KMS-11 (cell line): ENCODE measurements at regions not wholly inside any gene's neighbourhood (a gene's known extent, or its start where the extent isn't known, plus 50 kb on each side); places are given as distances from the start of the nearest gene placed in this dataset.

ENCODE experiments used
- H2AFZ ChIP-seq: fragments of 200-600 bp; sonication (generic); 2 replicates; pipeline ENCODE4 v1.6.1; 2016; ENCODE audit warnings: antibody characterized with exemption, mixed run types, low read depth
- H3K27ac ChIP-seq: fragments of 200-600 bp; sonication (generic); 2 replicates; pipeline ENCODE4 v1.6.1; 2016; ENCODE audit warnings: mild to moderate bottlenecking, mixed run types
- H3K27me3 ChIP-seq: fragments of 200-600 bp; sonication (generic); 2 replicates; pipeline ENCODE4 v1.6.1; 2017; ENCODE audit warnings: mild to moderate bottlenecking, low read depth, mixed run types, moderate library complexity; ENCODE audit not compliant: insufficient read depth
- H3K36me3 ChIP-seq: fragments of 200-600 bp; sonication (generic); 2 replicates; pipeline ENCODE4 v1.6.1; 2017; ENCODE audit warnings: mild to moderate bottlenecking, mixed run types; ENCODE audit not compliant: insufficient read depth
- H3K4me1 ChIP-seq: fragments of 200-600 bp; sonication (generic); 2 replicates; pipeline ENCODE4 v1.6.1; 2016; ENCODE audit warnings: mild to moderate bottlenecking, low read depth, mixed run types; ENCODE audit not compliant: poor library complexity, severe bottlenecking
- H3K4me2 ChIP-seq: fragments of 200-600 bp; sonication (generic); 2 replicates; pipeline ENCODE4 v1.7.0; 2016; ENCODE audit warnings: mild to moderate bottlenecking, mixed run types
- H3K4me3 ChIP-seq: fragments of 200-600 bp; sonication (generic); IDR thresholded peaks from 2 replicates; pipeline ENCODE4 v1.6.1; 2017; ENCODE audit warnings: low read depth, low read length, mixed read lengths; ENCODE audit not compliant: insufficient read depth
- H3K79me2 ChIP-seq: fragments of 200-600 bp; sonication (generic); 2 replicates; pipeline ENCODE4 v1.6.1; 2016; ENCODE audit warnings: low read depth, mixed run types; ENCODE audit not compliant: insufficient read depth
- H3K9ac ChIP-seq: fragments of 200-600 bp; sonication (generic); 2 replicates; pipeline ENCODE4 v1.6.1; 2016; ENCODE audit warnings: mild to moderate bottlenecking, mixed run types
- H4K20me1 ChIP-seq: fragments of 200-600 bp; sonication (generic); 2 replicates; pipeline ENCODE4 v1.6.1; 2016; ENCODE audit warnings: mild to moderate bottlenecking, mixed run types; ENCODE audit not compliant: insufficient read depth
- CTCF ChIP-seq: fragments of 200-600 bp; sonication (generic); conservative IDR thresholded peaks from 2 replicates; pipeline ENCODE4 v1.6.1; 2017; ENCODE audit warnings: low read depth, mild to moderate bottlenecking, antibody characterized with exemption, low read length, moderate library complexity, mixed read lengths

DNA sequence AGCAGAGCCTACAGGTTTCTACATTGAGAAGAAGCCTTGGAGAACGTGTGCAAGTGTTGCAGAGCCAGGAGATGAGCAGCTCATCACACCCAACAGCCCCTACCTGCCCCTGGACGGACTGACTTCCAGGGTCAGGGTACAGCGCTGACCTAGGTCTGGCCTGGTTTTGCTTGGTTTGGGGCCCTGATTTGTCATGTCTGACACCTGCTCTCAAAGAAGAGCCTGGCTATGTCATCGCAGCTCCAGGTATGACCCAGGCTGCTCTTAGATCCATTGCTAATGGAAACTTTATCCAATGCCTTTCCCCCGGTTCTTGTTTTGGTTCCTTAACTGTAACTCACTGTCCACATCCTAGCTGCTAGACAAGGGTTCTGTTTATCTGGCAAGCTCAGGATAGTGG is 149.5 kb downstream of the CXCL12 start:
- Histone ChIP-seq H3K27me3 (no peaks in the 10 kb centered on the region), H3K4me3 (no peak overlapping the region), H3K36me3 (no peaks in the 10 kb centered on the region), H3K9ac (no peak overlapping the region), H3K4me2 (no peak overlapping the region), H3K79me2 (no peaks in the 10 kb centered on the region), H3K4me1 (no peaks in the 10 kb centered on the region), H4K20me1 (no peaks in the 10 kb centered on the region), H3K27ac (no peak overlapping the region), H2AFZ (no peak overlapping the region)
- TF ChIP-seq CTCF, result no peak

DNA sequence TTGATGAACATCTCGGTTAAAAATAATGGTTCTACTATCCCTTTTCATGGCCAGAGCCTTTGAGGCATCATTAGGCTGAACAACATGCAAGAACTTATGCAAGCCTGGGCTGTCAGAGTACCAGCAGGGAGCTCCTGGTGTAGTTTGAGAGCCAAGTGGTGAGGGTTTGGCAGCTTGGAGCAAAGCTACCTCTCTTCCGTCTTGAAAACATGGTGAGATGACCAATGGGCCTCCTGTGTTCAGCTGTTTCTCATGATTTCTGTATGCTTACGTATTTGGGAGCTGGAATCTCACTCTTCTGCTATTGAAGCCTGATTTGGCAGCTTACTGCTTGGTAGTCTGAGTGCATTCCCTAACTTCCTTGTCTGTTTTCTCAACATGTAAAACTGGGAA is 150.4 kb downstream of the CXCL12 start:
- no peak overlapping the region for H2AFZ ChIP-seq
- TF ChIP-seq CTCF, result no peak
- no peaks in the 10 kb centered on the region for H3K36me3 ChIP-seq
- no peaks in the 10 kb centered on the region for H3K79me2 ChIP-seq
- H3K27ac ChIP-seq, result no peak overlapping the region
- H3K4me2 ChIP-seq, result no peak overlapping the region
- H3K27me3 ChIP-seq, result no peaks in the 10 kb centered on the region
- H4K20me1 ChIP-seq, result no peaks in the 10 kb centered on the region
- H3K4me1 ChIP-seq, result no peaks in the 10 kb centered on the region
- H3K9ac ChIP-seq, result no peak overlapping the region
- H3K4me3 ChIP-seq, result no peak overlapping the region

GRCh38 chr10:44233561-44234482 is 151.1 kb downstream of the CXCL12 start:
- no peak for TF ChIP-seq CTCF
- Histone ChIP-seq H2AFZ (no peak overlapping the region), H3K4me2 (no peak overlapping the region), H3K4me3 (no peak overlapping the region), H3K79me2 (no peaks in the 10 kb centered on the region), H3K36me3 (no peaks in the 10 kb centered on the region), H3K27me3 (no peaks in the 10 kb centered on the region), H3K4me1 (no peaks in the 10 kb centered on the region), H4K20me1 (no peaks in the 10 kb centered on the region), H3K9ac (no peak overlapping the region), H3K27ac (no peak overlapping the region)

DNA sequence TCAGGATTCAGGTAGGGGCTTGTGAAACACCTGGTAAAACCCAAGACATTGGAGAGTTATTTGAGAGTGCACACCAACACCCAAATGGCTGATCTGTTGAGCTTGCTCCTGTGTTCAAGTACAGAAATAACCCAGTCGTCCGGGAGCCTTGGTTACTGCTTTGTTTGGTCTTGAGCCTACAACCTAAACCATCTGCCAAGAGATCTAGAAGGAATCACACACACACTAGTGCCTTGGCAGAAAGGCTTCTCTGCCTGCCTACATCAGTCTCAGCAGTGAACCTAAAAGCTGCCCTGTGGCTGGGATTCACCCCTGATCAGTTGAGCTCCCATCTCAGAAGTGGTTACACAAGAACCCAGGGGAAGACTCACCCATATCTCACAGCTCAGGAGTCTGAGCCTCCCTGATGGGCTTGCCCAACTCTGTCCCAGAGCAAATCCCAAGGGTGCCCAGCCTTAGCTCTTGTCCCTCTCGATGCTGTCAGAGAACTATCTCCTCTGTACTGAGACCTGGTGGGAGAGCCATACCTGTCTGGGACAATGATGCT is 167.6 kb downstream of the CXCL12 start:
- no peaks in the 10 kb centered on the region for H3K36me3 ChIP-seq
- no peak overlapping the region for H3K4me3 ChIP-seq
- H2AFZ ChIP-seq, result no peak overlapping the region
- no peak overlapping the region for H3K9ac ChIP-seq
- no peak for TF ChIP-seq CTCF
- H3K4me2 ChIP-seq, result no peak overlapping the region
- H3K4me1 ChIP-seq, result no peaks in the 10 kb centered on the region
- no peak overlapping the region for H3K27ac ChIP-seq
- no peaks in the 10 kb centered on the region for H3K79me2 ChIP-seq
- H3K27me3 ChIP-seq, result no peaks in the 10 kb centered on the region
- no peaks in the 10 kb centered on the region for H4K20me1 ChIP-seq
